ENCODE measurements at regions not wholly inside any gene's neighbourhood (a gene's known extent, or its start where the extent isn't known, plus 50 kb on each side); places are given as distances from the start of the nearest gene placed in this dataset.

DNA sequence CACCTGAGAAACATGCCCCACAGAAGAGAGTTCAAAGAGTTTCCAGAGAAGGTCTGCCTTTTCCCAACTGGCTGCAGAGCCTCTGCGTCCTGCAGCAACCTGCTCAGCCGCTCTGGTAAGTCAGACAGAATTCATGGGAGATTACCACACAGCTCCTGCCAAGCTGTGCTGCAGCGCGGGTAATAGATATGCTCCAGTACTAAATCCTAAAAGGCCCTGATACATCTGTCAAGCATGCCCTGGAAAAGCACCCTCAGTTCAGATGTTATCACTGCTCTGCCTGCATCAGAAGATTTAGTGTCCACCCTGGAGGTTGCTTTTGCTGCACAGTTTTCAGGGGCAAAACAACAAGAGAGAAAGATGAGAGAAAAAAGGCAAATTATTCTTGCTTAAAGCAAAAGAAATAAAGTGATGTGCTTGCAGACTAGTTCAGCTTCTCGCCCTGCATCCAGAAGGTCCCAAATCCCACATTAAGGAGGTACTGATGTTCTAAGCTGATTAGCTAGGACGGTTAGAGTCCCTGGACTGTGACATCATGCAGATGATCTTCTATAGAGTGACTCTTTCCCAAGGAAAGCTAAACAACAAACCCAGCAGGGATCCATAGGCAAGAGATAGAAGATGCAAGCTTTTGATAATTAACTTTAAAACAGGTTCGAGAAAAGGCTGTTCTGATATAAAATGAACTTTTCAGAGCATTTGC, 488.6 kb downstream of the BCL11A start:
- Histone ChIP-seq H3K4me1 (no peaks in the 10 kb centered on the region), H3K27me3 (no peaks in the 10 kb centered on the region), H3K27ac (no peak overlapping the region), H3K4me3 (no peak overlapping the region), H3K9me3 (no peaks in the 10 kb centered on the region), H3K36me3 (no peaks in the 10 kb centered on the region)
- no peak for TF ChIP-seq POLR2A (IDR thresholded peaks at IDR 0.05)
- TF ChIP-seq, protein P1, sequence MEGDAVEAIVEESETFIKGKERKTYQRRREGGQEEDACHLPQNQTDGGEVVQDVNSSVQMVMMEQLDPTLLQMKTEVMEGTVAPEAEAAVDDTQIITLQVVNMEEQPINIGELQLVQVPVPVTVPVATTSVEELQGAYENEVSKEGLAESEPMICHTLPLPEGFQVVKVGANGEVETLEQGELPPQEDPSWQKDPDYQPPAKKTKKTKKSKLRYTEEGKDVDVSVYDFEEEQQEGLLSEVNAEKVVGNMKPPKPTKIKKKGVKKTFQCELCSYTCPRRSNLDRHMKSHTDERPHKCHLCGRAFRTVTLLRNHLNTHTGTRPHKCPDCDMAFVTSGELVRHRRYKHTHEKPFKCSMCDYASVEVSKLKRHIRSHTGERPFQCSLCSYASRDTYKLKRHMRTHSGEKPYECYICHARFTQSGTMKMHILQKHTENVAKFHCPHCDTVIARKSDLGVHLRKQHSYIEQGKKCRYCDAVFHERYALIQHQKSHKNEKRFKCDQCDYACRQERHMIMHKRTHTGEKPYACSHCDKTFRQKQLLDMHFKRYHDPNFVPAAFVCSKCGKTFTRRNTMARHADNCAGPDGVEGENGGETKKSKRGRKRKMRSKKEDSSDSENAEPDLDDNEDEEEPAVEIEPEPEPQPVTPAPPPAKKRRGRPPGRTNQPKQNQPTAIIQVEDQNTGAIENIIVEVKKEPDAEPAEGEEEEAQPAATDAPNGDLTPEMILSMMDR (IDR thresholded peaks at IDR 0.05): no peak
- no peak for DNase-seq

GRCh38 chr2:60058781-60059180, 494.7 kb downstream of the BCL11A start:
- Histone ChIP-seq H3K4me1 (no peaks in the 10 kb centered on the region), H3K27me3 (no peaks in the 10 kb centered on the region), H3K4me3 (no peak overlapping the region), H3K36me3 (no peaks in the 10 kb centered on the region), H3K27ac (no peak overlapping the region), H3K9me3 (no peaks in the 10 kb centered on the region)
- TF ChIP-seq, protein P1 (IDR thresholded peaks at IDR 0.05): no peak
- TF ChIP-seq POLR2A (IDR thresholded peaks at IDR 0.05): no peak
- DNase-seq: no peak

- Histone ChIP-seq H3K9me3 (no peaks in the 10 kb centered on the region), H3K27me3 (no peaks in the 10 kb centered on the region), H3K4me3 (no peak overlapping the region), H3K27ac (no peak overlapping the region), H3K36me3 (no peaks in the 10 kb centered on the region), H3K4me1 (no peaks in the 10 kb centered on the region)
- DNase-seq: no peak
- TF ChIP-seq, protein P1 (IDR thresholded peaks at IDR 0.05): no peak
- TF ChIP-seq POLR2A (IDR thresholded peaks at IDR 0.05): no peak
Measured at GRCh38 chr2:60054571-60055340, 498.7 kb downstream of the BCL11A start.

- peak in 2 of 3 donors; percentile 70 to 71 for DNase-seq
- H3K9me3 ChIP-seq: no peaks in the 10 kb centered on the region
- TF ChIP-seq POLR2A (IDR thresholded peaks at IDR 0.05): no peak
- TF ChIP-seq, protein P1 (IDR thresholded peaks at IDR 0.05): no peak
- H3K4me1 ChIP-seq: no peaks in the 10 kb centered on the region
- H3K27ac ChIP-seq: no peak overlapping the region
- H3K27me3 ChIP-seq: no peaks in the 10 kb centered on the region
- H3K36me3 ChIP-seq: no peaks in the 10 kb centered on the region
- H3K4me3 ChIP-seq: no peak overlapping the region
Measured at GRCh38 chr2:60053791-60054190, 499.7 kb downstream of the BCL11A start.

DNA sequence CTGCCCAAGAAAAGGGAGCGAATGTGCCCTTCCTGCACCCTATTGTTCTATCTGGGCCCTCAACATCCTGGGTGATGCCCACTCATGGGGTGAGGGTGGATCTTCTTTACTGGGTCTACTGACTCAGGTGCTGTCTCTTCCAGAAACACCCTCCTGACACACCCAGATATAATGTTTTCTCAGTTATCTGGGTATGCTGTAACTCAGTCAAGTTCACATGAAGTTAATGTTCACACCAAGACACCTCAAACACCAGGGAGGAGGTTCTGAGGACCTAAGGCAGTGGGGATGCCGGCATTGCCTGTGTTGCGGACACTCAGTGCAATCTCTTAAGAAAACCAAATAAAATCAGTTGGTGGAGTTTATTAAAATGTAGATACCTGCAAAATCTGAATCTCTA, 500.9 kb downstream of the BCL11A start:
- no peaks in the 10 kb centered on the region for H3K36me3 ChIP-seq
- TF ChIP-seq, protein P1 (IDR thresholded peaks at IDR 0.05): no peak
- no peak for TF ChIP-seq POLR2A (IDR thresholded peaks at IDR 0.05)
- DNase-seq: no peak
- H3K27ac ChIP-seq: no peak overlapping the region
- H3K27me3 ChIP-seq: no peaks in the 10 kb centered on the region
- no peaks in the 10 kb centered on the region for H3K4me1 ChIP-seq
- H3K9me3 ChIP-seq: no peaks in the 10 kb centered on the region
- no peak overlapping the region for H3K4me3 ChIP-seq

All from Peyer's patch (tissue), 4 donors.